WTC11 (cell line): ENCODE measurements at regions not wholly inside any gene's neighbourhood (a gene's known extent, or its start where the extent isn't known, plus 50 kb on each side); places are given as distances from the start of the nearest gene placed in this dataset.

ENCODE experiments used
- ATAC-seq: fragments of 200-7000 bp; cut with Tn5 transposase; 2 replicates; pipeline ENCODE4 v1.10.0; 2021; ENCODE audit warnings: mild to moderate bottlenecking, moderate library complexity
- CTCF ChIA-PET: fragments of 300-600 bp; sonication (Branson Sonifier 250); formaldehyde crosslinking; loops from one replicate; lab custom pipeline; 2021; ENCODE audit warnings: antibody characterized with exemption; lab: Charles Lee
- POLR2A ChIA-PET: fragments of 350-600 bp; sonication (Branson Sonifier 250); formaldehyde crosslinking; loops from one replicate; lab custom pipeline; 2021; ENCODE audit warnings: antibody characterized with exemption; lab: Charles Lee
- DNase-seq: peaks from one replicate; pipeline ENCODE4 v3.0.0; 2021; ENCODE audit warnings: low spot score
- H3K27ac Mint-ChIP-seq: 2 replicates; pipeline ENCODE4 v1.8.0; 2021; ENCODE audit warnings: mixed read lengths
- H3K27me3 Mint-ChIP-seq: 2 replicates; pipeline ENCODE4 v1.8.0; 2021; ENCODE audit warnings: low read depth, mild to moderate bottlenecking, moderate library complexity, mixed read lengths
- H3K36me3 Mint-ChIP-seq: 2 replicates; pipeline ENCODE4 v1.8.0; 2021; ENCODE audit warnings: mixed read lengths
- H3K4me1 Mint-ChIP-seq: 2 replicates; pipeline ENCODE4 v1.8.0; 2022; ENCODE audit warnings: mixed read lengths
- H3K4me3 Mint-ChIP-seq: 2 replicates; pipeline ENCODE4 v1.8.0; 2021; ENCODE audit warnings: mild to moderate bottlenecking, moderate library complexity, mixed read lengths
- H3K9me3 Mint-ChIP-seq: 2 replicates; pipeline ENCODE4 v1.8.0; 2021; ENCODE audit warnings: mixed read lengths
- ATF6 ChIP-seq: sonication (generic); formaldehyde crosslinking; IDR thresholded peaks from 2 replicates; pipeline ENCODE4 v1.8.1; 2023; ENCODE audit warnings: mild to moderate bottlenecking, missing genetic modification reagents
- CBFB ChIP-seq: sonication (generic); formaldehyde crosslinking; IDR thresholded peaks from 2 replicates; pipeline ENCODE4 v1.8.1; 2022; ENCODE audit warnings: mild to moderate bottlenecking, low read depth, missing genetic modification reagents
- CDX4 ChIP-seq: fragments of 250-450 bp; sonication (Bioruptor Pico); IDR thresholded peaks from 2 replicates; pipeline ENCODE4 v1.9.0; 2021; ENCODE audit warnings: moderate library complexity, mild to moderate bottlenecking, inconsistent platforms, borderline replicate concordance
- E2F1 ChIP-seq: sonication (generic); formaldehyde crosslinking; IDR thresholded peaks from 2 replicates; pipeline ENCODE4 v1.8.0; 2022; ENCODE audit warnings: mild to moderate bottlenecking, missing genetic modification reagents
- E2F4 ChIP-seq: sonication (generic); formaldehyde crosslinking; IDR thresholded peaks from 2 replicates; pipeline ENCODE4 v1.8.1; 2022; ENCODE audit warnings: low read depth, mild to moderate bottlenecking, moderate library complexity, missing genetic modification reagents, borderline replicate concordance
- ERG ChIP-seq: fragments of 250-450 bp; sonication (Bioruptor Pico); IDR thresholded peaks from 2 replicates; pipeline ENCODE4 v1.8.0; 2021; ENCODE audit warnings: mild to moderate bottlenecking
- FOXJ3 ChIP-seq: sonication (generic); formaldehyde crosslinking; IDR thresholded peaks from 2 replicates; pipeline ENCODE4 v1.9.0; 2021; ENCODE audit warnings: missing genetic modification reagents, mild to moderate bottlenecking, borderline replicate concordance
- FOXK1 ChIP-seq: sonication (generic); formaldehyde crosslinking; IDR thresholded peaks from 2 replicates; pipeline ENCODE4 v1.8.0; 2022; ENCODE audit warnings: mild to moderate bottlenecking, moderate library complexity, missing genetic modification reagents
- FOXP1 ChIP-seq: sonication (generic); formaldehyde crosslinking; IDR thresholded peaks from 2 replicates; pipeline ENCODE4 v1.8.0; 2022; ENCODE audit warnings: missing genetic modification reagents, mild to moderate bottlenecking, moderate library complexity, borderline replicate concordance
- GABPB1 ChIP-seq: sonication (generic); formaldehyde crosslinking; IDR thresholded peaks from 2 replicates; pipeline ENCODE4 v1.8.1; 2023; ENCODE audit warnings: mild to moderate bottlenecking, missing genetic modification reagents
- GTF2I ChIP-seq: fragments of 250-450 bp; sonication (Bioruptor Pico); conservative IDR thresholded peaks from 2 replicates; pipeline ENCODE4 v1.4.0; 2021; ENCODE audit warnings: mild to moderate bottlenecking
- KAT7 ChIP-seq: sonication (generic); formaldehyde crosslinking; IDR thresholded peaks from 2 replicates; pipeline ENCODE4 v1.8.1; 2023; ENCODE audit warnings: missing genetic modification reagents, mild to moderate bottlenecking, borderline replicate concordance
- NR3C1 ChIP-seq: sonication (generic); formaldehyde crosslinking; conservative IDR thresholded peaks from 2 replicates; pipeline ENCODE4 v1.8.1; 2023; ENCODE audit warnings: low read depth, mild to moderate bottlenecking, missing genetic modification reagents
- SMAD3 ChIP-seq: sonication (generic); formaldehyde crosslinking; IDR thresholded peaks from 2 replicates; pipeline ENCODE4 v1.8.0; 2022; ENCODE audit warnings: missing genetic modification reagents, mild to moderate bottlenecking, borderline replicate concordance
- STAT6 ChIP-seq: sonication (generic); formaldehyde crosslinking; conservative IDR thresholded peaks from 2 replicates; pipeline ENCODE4 v1.8.1; 2023; ENCODE audit warnings: mild to moderate bottlenecking, low read depth, missing genetic modification reagents, moderate library complexity
- TEAD1 ChIP-seq: sonication (generic); formaldehyde crosslinking; IDR thresholded peaks from 2 replicates; pipeline ENCODE4 v1.8.0; 2022; ENCODE audit warnings: mild to moderate bottlenecking, missing genetic modification reagents
- ZNF219 ChIP-seq: sonication (generic); formaldehyde crosslinking; IDR thresholded peaks from 2 replicates; pipeline ENCODE4 v1.8.0; 2023; ENCODE audit warnings: missing genetic modification reagents, mild to moderate bottlenecking, borderline replicate concordance
- ZNF232 ChIP-seq: sonication (generic); formaldehyde crosslinking; IDR thresholded peaks from 2 replicates; pipeline ENCODE4 v1.8.0; 2022; ENCODE audit warnings: mild to moderate bottlenecking, missing genetic modification reagents
- ZNF281 ChIP-seq: sonication (generic); formaldehyde crosslinking; IDR thresholded peaks from 2 replicates; pipeline ENCODE4 v1.8.0; 2023; ENCODE audit warnings: mild to moderate bottlenecking, missing genetic modification reagents
- ZNF423 ChIP-seq: fragments of 250-450 bp; sonication (Bioruptor Pico); IDR thresholded peaks from 2 replicates; pipeline ENCODE4 v2.1.2; 2022; ENCODE audit warnings: mild to moderate bottlenecking, moderate library complexity

- ATAC-seq (no peak), DNase-seq (no peak)
- Mint-ChIP-seq H3K4me3 (no peak overlapping the region), H3K4me1 (peaks cover 10% of the 10 kb centered on the region), H3K27ac (no peak overlapping the region), H3K9me3 (no peaks in the 10 kb centered on the region), H3K36me3 (no peaks in the 10 kb centered on the region), H3K27me3 (no peaks in the 10 kb centered on the region)
- no peak for TF ChIP-seq NR3C1
- no peak for TF ChIP-seq ZNF219 (CRISPR knock-in tag)
- no peak for TF ChIP-seq ATF6
- no peak for TF ChIP-seq FOXJ3
- no peak for TF ChIP-seq STAT6 (CRISPR knock-in tag)
- TF ChIP-seq E2F4 (CRISPR knock-in tag), result no peak
- TF ChIP-seq CBFB (CRISPR knock-in tag), result no peak
- no peak for TF ChIP-seq CDX4 (CRISPR knock-in tag)
- no peak for TF ChIP-seq GABPB1 (CRISPR knock-in tag)
- no peak for TF ChIP-seq ERG
- no peak for TF ChIP-seq ZNF281
- no peak for TF ChIP-seq TEAD1 (CRISPR knock-in tag)
- TF ChIP-seq FOXP1, result no peak
- CTCF ChIA-PET, result no interaction called here
- POLR2A ChIA-PET, result no interaction called here
Observed at GRCh38 chr5:113965225-113965624, 396.6 kb upstream of the KCNN2 start.

GRCh38 chr5:113969901-113970300 lies 392.0 kb upstream of the KCNN2 start:
- H3K9me3 Mint-ChIP-seq, result no peaks in the 10 kb centered on the region
- TF ChIP-seq FOXP1 (no peak), TEAD1 (CRISPR knock-in tag) (no peak), FOXK1 (CRISPR knock-in tag) (no peak), ZNF232 (CRISPR knock-in tag) (no peak), E2F1 (CRISPR knock-in tag) (no peak), GTF2I (no peak), ZNF423 (CRISPR knock-in tag) (no peak), SMAD3 (CRISPR knock-in tag) (no peak), KAT7 (CRISPR knock-in tag) (no peak)
- TF ChIP-seq, all 79 proteins: peak for 0
- CTCF ChIA-PET, result interaction anchor here (1.6 kb wide), 1 partner anchor 287 kb away, joined by 3 read pairs; no protein-coding TSS in a partner anchor
- H3K36me3 Mint-ChIP-seq, result no peaks in the 10 kb centered on the region
- DNase-seq (no peak), ATAC-seq (no peak)
- POLR2A ChIA-PET, result no interaction called here
- H3K4me1 Mint-ChIP-seq, result peaks cover 2% of the 10 kb centered on the region
- H3K4me3 Mint-ChIP-seq, result no peak overlapping the region
- no peak overlapping the region for H3K27ac Mint-ChIP-seq
- no peaks in the 10 kb centered on the region for H3K27me3 Mint-ChIP-seq
